Esophagus muscularis mucosa (tissue), 4 donors: ENCODE measurements at regions not wholly inside any gene's neighbourhood (a gene's known extent, or its start where the extent isn't known, plus 50 kb on each side); places are given as distances from the start of the nearest gene placed in this dataset.

Experiments
- CTCF ChIP-seq, 3 experiments: fragments of 200-600 bp in 2 of 3; fragments of 450-650 bp in 1 of 3; sonication (generic) in 2 of 3; IDR thresholded peaks; one replicate each; pipeline ENCODE4 v1.5.1; 2017 to 2019; ENCODE audit warnings: antibody characterized with exemption in 3 of 3, mild to moderate bottlenecking in 2 of 3, moderate library complexity in 1 of 3
- EP300 ChIP-seq: sonication (generic); formaldehyde crosslinking; IDR thresholded peaks from one replicate; pipeline ENCODE4 v1.6.1; 2017; ENCODE audit warnings: antibody characterized with exemption
- POLR2A ChIP-seq: fragments of 450-650 bp; IDR thresholded peaks from one replicate; pipeline ENCODE4 v1.6.1; 2017; ENCODE audit warnings: antibody characterized with exemption, moderate library complexity, mild to moderate bottlenecking, low read depth
- POLR2AphosphoS5 ChIP-seq, 2 donors: sonication (generic); formaldehyde crosslinking; IDR thresholded peaks; one replicate each; pipeline ENCODE4 v1.6.1; 2017; ENCODE audit warnings: antibody characterized with exemption in 2 of 2

GRCh38 chr3:118167571-118167970 lies 867.1 kb downstream of the IGSF11 start:
- no peak for TF ChIP-seq EP300
- TF ChIP-seq CTCF (IDR thresholded peaks at IDR 0.05): no peak
- TF ChIP-seq POLR2A: no peak
- TF ChIP-seq POLR2AphosphoS5 (IDR thresholded peaks at IDR 0.05): no peak
